GM12872 (cell line): ENCODE measurements at regions not wholly inside any gene's neighbourhood (a gene's known extent, or its start where the extent isn't known, plus 50 kb on each side); places are given as distances from the start of the nearest gene placed in this dataset.

Experiments used
- TF ChIP-seq, protein P1 (sequence below): IDR thresholded peaks from 3 replicates; pipeline ENCODE4 v1.5.1; 2011; ENCODE audit warnings: low read depth, mild to moderate bottlenecking, low read length, moderate library complexity; ENCODE audit not compliant: insufficient read depth

- TF ChIP-seq, protein P1, sequence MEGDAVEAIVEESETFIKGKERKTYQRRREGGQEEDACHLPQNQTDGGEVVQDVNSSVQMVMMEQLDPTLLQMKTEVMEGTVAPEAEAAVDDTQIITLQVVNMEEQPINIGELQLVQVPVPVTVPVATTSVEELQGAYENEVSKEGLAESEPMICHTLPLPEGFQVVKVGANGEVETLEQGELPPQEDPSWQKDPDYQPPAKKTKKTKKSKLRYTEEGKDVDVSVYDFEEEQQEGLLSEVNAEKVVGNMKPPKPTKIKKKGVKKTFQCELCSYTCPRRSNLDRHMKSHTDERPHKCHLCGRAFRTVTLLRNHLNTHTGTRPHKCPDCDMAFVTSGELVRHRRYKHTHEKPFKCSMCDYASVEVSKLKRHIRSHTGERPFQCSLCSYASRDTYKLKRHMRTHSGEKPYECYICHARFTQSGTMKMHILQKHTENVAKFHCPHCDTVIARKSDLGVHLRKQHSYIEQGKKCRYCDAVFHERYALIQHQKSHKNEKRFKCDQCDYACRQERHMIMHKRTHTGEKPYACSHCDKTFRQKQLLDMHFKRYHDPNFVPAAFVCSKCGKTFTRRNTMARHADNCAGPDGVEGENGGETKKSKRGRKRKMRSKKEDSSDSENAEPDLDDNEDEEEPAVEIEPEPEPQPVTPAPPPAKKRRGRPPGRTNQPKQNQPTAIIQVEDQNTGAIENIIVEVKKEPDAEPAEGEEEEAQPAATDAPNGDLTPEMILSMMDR: no peak
These were observed 153.0 kb downstream of the PHETA1 start for GRCh38 chr12:111215881-111216280.

DNA sequence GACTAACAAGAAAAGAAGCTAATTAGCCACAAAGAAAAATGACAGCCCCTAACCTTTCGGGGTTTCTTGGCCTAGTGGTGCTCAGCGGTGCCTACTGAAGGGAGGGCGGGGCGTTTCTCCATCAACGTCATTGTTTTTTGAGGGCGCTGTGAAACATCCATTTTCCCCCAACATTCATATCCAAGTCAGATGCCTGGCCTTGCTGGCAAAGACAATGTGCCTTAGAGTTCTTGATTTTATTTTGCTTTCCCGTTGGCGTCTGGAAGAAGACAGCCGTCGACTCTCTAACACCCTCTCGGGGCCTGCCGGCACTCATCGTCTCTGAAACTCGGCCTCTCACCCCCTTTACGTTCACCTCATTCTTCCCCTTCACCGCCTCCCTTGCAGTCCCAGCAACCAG is 154.5 kb downstream of the PHETA1 start:
- TF ChIP-seq, protein P1: no peak

- TF ChIP-seq, protein P1: no peak
These were observed 155.3 kb downstream of the PHETA1 start for GRCh38 chr12:111213561-111213960.

GRCh38 chr12:111212814-111213456 is 156.0 kb downstream of the PHETA1 start:
- TF ChIP-seq, protein P1: no peak

DNA sequence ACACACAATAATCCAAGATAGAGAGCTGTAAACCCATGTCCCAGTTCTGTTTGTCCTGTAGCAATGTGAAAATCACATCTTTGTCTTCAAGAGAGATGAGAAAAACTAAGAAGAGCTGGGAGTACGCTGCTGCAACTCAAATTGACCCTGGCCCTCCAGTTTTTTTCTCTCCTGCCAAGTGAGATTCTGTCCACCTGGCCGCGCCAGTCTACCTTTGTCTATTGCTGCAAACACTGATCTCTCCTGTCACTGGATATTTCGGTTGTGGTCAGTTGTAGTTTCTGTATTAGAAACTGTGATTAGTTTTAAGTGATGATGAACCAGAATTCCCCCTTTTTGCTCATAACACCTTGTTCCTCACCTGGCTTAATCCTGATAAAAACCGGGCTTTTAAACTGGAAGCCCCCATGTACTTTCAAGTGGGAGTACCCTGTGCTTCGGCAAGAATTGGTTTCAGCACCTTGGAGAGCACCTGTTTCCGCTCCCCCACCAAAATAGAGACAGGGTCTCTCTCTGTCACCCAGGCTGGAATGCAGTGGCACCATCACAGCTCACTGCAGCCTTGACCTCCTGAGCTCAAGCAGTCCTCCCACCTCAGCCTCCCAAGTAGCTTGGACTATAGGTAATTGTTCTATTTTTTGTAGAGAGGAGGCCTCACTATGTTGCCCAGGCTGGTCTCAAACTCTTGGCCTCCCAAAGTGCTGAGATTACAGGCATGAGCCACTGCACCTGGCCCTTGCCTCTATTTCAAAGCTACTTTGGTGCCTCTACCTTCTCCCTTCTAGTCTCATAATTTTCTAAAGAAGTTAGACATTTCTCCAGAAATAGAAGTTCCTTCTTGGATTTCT is 156.8 kb downstream of the PHETA1 start:
- TF ChIP-seq, protein P1: no peak

GRCh38 chr12:111209811-111210210 is 159.1 kb downstream of the PHETA1 start:
- TF ChIP-seq, protein P1: no peak

GRCh38 chr12:111207761-111208160 is 161.1 kb downstream of the PHETA1 start:
- TF ChIP-seq, protein P1: no peak
